ENCODE measurements at regions not wholly inside any gene's neighbourhood (a gene's known extent, or its start where the extent isn't known, plus 50 kb on each side); places are given as distances from the start of the nearest gene placed in this dataset.

- TF ChIP-seq, protein P1, sequence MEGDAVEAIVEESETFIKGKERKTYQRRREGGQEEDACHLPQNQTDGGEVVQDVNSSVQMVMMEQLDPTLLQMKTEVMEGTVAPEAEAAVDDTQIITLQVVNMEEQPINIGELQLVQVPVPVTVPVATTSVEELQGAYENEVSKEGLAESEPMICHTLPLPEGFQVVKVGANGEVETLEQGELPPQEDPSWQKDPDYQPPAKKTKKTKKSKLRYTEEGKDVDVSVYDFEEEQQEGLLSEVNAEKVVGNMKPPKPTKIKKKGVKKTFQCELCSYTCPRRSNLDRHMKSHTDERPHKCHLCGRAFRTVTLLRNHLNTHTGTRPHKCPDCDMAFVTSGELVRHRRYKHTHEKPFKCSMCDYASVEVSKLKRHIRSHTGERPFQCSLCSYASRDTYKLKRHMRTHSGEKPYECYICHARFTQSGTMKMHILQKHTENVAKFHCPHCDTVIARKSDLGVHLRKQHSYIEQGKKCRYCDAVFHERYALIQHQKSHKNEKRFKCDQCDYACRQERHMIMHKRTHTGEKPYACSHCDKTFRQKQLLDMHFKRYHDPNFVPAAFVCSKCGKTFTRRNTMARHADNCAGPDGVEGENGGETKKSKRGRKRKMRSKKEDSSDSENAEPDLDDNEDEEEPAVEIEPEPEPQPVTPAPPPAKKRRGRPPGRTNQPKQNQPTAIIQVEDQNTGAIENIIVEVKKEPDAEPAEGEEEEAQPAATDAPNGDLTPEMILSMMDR (conservative IDR thresholded peaks at IDR 0.05; ENCODE audit: low read depth, low read length) = no peak
- no peak for TF ChIP-seq EZH2phosphoT487 (IDR thresholded peaks at IDR 0.05; ENCODE audit: borderline replicate concordance, low read length)
- no peak for TF ChIP-seq EZH2 (IDR thresholded peaks at IDR 0.05; ENCODE audit: low read length, unreplicated experiment)
Measured at GRCh38 chr9:108479989-108480652, 375.7 kb downstream of the ACTL7B start.
